Inferior parietal cortex (tissue), 1 donor: ENCODE measurements at regions not wholly inside any gene's neighbourhood (a gene's known extent, or its start where the extent isn't known, plus 50 kb on each side); places are given as distances from the start of the nearest gene placed in this dataset.

Experiments used
- DNase-seq: peaks from one replicate; pipeline ENCODE4 v3.0.0-alpha.2; 2016; ENCODE audit errors: extremely low spot score

GRCh38 chr6:147817042-147817689 lies 308.7 kb downstream of the SAMD5 start:
- DNase-seq = no peak

GRCh38 chr6:147820520-147820919 lies 312.0 kb downstream of the SAMD5 start:
- no peak for DNase-seq

GRCh38 chr6:147821295-147821897 lies 312.9 kb downstream of the SAMD5 start:
- DNase-seq = no peak

GRCh38 chr6:147823936-147824335 lies 315.4 kb downstream of the SAMD5 start:
- no peak for DNase-seq

- DNase-seq = no peak
Observed at GRCh38 chr6:147825848-147826247, 317.4 kb downstream of the SAMD5 start.

- DNase-seq = no peak
Observed at GRCh38 chr6:147826698-147827097, 318.2 kb downstream of the SAMD5 start.

- no peak for DNase-seq
Observed at GRCh38 chr6:147829418-147829817, 320.9 kb downstream of the SAMD5 start.

- DNase-seq = no peak
Observed at GRCh38 chr6:147829835-147830234, 321.3 kb downstream of the SAMD5 start.

- no peak for DNase-seq
Observed at GRCh38 chr6:147831356-147831755, 322.9 kb downstream of the SAMD5 start.

- no peak for DNase-seq
Observed at GRCh38 chr6:147833607-147834006, 325.1 kb downstream of the SAMD5 start.

- DNase-seq = no peak
Observed at GRCh38 chr6:147834084-147834776, 325.7 kb downstream of the SAMD5 start.

- no peak for DNase-seq
Observed at GRCh38 chr6:147837540-147837939, 329.1 kb downstream of the SAMD5 start.

GRCh38 chr6:147839708-147840610 lies 331.5 kb downstream of the SAMD5 start:
- DNase-seq = no peak

- DNase-seq = no peak
Observed at GRCh38 chr6:147841547-147842148, 333.2 kb downstream of the SAMD5 start.

GRCh38 chr6:147849401-147850330 lies 341.2 kb downstream of the SAMD5 start:
- DNase-seq = no peak

GRCh38 chr6:147852772-147853171 lies 344.3 kb downstream of the SAMD5 start:
- DNase-seq = no peak

- no peak for DNase-seq
Observed at GRCh38 chr6:147853574-147853973, 345.1 kb downstream of the SAMD5 start.

GRCh38 chr6:147855803-147856482 lies 347.5 kb downstream of the SAMD5 start:
- no peak for DNase-seq

- no peak for DNase-seq
Observed at GRCh38 chr6:147856687-147857086, 348.2 kb downstream of the SAMD5 start.

- no peak for DNase-seq
Observed at GRCh38 chr6:147858421-147858820, 349.9 kb downstream of the SAMD5 start.
